IMR-90 (cell line): ENCODE measurements at regions not wholly inside any gene's neighbourhood (a gene's known extent, or its start where the extent isn't known, plus 50 kb on each side); places are given as distances from the start of the nearest gene placed in this dataset.

Experiments
- ATAC-seq: fragments of 200-7000 bp; cut with Tn5 transposase; 2 replicates; pipeline ENCODE4 v1.9.1; 2020; ENCODE audit warnings: low read depth, mild to moderate bottlenecking, moderate library complexity
- BruUV-seq: library from RNA; stranded (reverse); fragments of 400-500 nt; replicated peaks from 2 replicates; lab custom pipeline; 2021; lab: Mats Ljungman, UMichigan
- CTCF ChIA-PET: fragments of 300-600 bp; formaldehyde crosslinking; extraction: SDS; loops from one replicate; lab custom pipeline; 2021; ENCODE audit warnings: antibody characterized with exemption; lab: Yijun Ruan, JAX
- POLR2A ChIA-PET: fragments of 300-600 bp; sonication (Branson Sonifier 250); formaldehyde crosslinking; loops from one replicate; lab custom pipeline; 2022; ENCODE audit warnings: antibody characterized with exemption; ENCODE audit not compliant: unreplicated experiment; lab: Charles Lee
- DNase-seq: peaks from one replicate; pipeline ENCODE4 v3.0.0; 2013
- H2AFZ ChIP-seq: replicated peaks from 2 replicates; pipeline ENCODE3; 2013; ENCODE audit warnings: low read length, mild to moderate bottlenecking; ENCODE audit not compliant: poor library complexity
- H2AK5ac ChIP-seq: 2 replicates; pipeline ENCODE4 v1.6.1; 2013; ENCODE audit warnings: low read depth, low read length, inconsistent platforms
- H2AK9ac ChIP-seq: replicated peaks from 2 replicates; pipeline ENCODE3; 2013; ENCODE audit warnings: mild to moderate bottlenecking, low read depth, low read length, moderate library complexity; ENCODE audit not compliant: poor library complexity
- H2BK120ac ChIP-seq: 2 replicates; pipeline ENCODE4 v1.6.1; 2013; ENCODE audit warnings: low read depth, low read length, inconsistent platforms
- H2BK15ac ChIP-seq: 3 replicates; pipeline ENCODE4 v1.6.1; 2013; ENCODE audit warnings: low read depth, low read length, inconsistent platforms
- H2BK20ac ChIP-seq: 2 replicates; pipeline ENCODE4 v1.6.1; 2013; ENCODE audit warnings: low read depth, mild to moderate bottlenecking, inconsistent platforms, low read length, moderate library complexity
- H2BK5ac ChIP-seq: 2 replicates; pipeline ENCODE4 v1.6.1; 2013; ENCODE audit warnings: mild to moderate bottlenecking, low read depth, low read length, inconsistent platforms; ENCODE audit not compliant: poor library complexity, severe bottlenecking
- H3K14ac ChIP-seq: replicated peaks from 2 replicates; pipeline ENCODE4 v1.6.1; 2013; ENCODE audit warnings: low read depth, low read length, inconsistent platforms
- H3K18ac ChIP-seq: 2 replicates; pipeline ENCODE4 v1.6.1; 2013; ENCODE audit warnings: low read depth, low read length, control low read depth
- H3K23ac ChIP-seq: 2 replicates; pipeline ENCODE4 v1.6.1; 2013; ENCODE audit warnings: low read depth, low read length, inconsistent platforms
- H3K27ac ChIP-seq: 2 replicates; pipeline ENCODE4 v1.5.1; 2013; ENCODE audit warnings: mild to moderate bottlenecking, control low read depth, low read length; ENCODE audit not compliant: insufficient read depth
- H3K27me3 ChIP-seq: 2 replicates; pipeline ENCODE4 v1.6.1; 2013; ENCODE audit warnings: low read length; ENCODE audit not compliant: control insufficient read depth, insufficient read depth
- H3K36me3 ChIP-seq: 2 replicates; pipeline ENCODE4 v1.6.1; 2013; ENCODE audit warnings: low read length, mixed read lengths; ENCODE audit not compliant: control insufficient read depth, insufficient read depth
- H3K4ac ChIP-seq: 2 replicates; pipeline ENCODE4 v1.6.1; 2013; ENCODE audit warnings: low read depth, low read length, inconsistent platforms
- H3K4me1 ChIP-seq: 2 replicates; pipeline ENCODE4 v1.6.1; 2013; ENCODE audit warnings: low read length, mixed read lengths; ENCODE audit not compliant: control insufficient read depth, insufficient read depth
- H3K4me2 ChIP-seq: 2 replicates; pipeline ENCODE4 v1.6.1; 2013; ENCODE audit warnings: low read depth, mild to moderate bottlenecking, control low read depth, low read length, moderate library complexity
- H3K4me3 ChIP-seq: 2 replicates; pipeline ENCODE4 v1.5.1; 2013; ENCODE audit warnings: low read depth, mild to moderate bottlenecking, control low read depth, low read length, moderate library complexity; ENCODE audit not compliant: insufficient read depth
- H3K56ac ChIP-seq: 2 replicates; pipeline ENCODE4 v1.6.1; 2013; ENCODE audit warnings: low read length, inconsistent platforms; ENCODE audit not compliant: insufficient read depth; ENCODE audit errors: extremely low read depth
- H3K79me1 ChIP-seq, 2 experiments: 2 replicates each; pipeline ENCODE4 v1.6.1; 2013; ENCODE audit warnings: low read length in 2 of 2, inconsistent platforms in 1 of 2, low read depth in 1 of 2
- H3K9ac ChIP-seq: 2 replicates; pipeline ENCODE4 v1.6.1; 2013; ENCODE audit warnings: low read depth, low read length, control low read depth
- H3K9me1 ChIP-seq: 2 replicates; pipeline ENCODE4 v1.6.1; 2013; ENCODE audit warnings: low read length, inconsistent platforms; ENCODE audit not compliant: insufficient read depth
- H3K9me3 ChIP-seq: 2 replicates; pipeline ENCODE4 v1.6.1; 2013; ENCODE audit warnings: low read length; ENCODE audit not compliant: control insufficient read depth, insufficient read depth
- H4K20me1 ChIP-seq: 2 replicates; pipeline ENCODE4 v1.6.1; 2013; ENCODE audit warnings: low read length, inconsistent platforms; ENCODE audit not compliant: insufficient read depth
- H4K5ac ChIP-seq: 2 replicates; pipeline ENCODE4 v1.6.1; 2013; ENCODE audit warnings: mild to moderate bottlenecking, low read depth, low read length, control low read depth
- H4K8ac ChIP-seq, 2 experiments: 2 replicates each; pipeline ENCODE4 v1.6.1; 2013; ENCODE audit warnings: low read depth in 2 of 2, low read length in 2 of 2, control low read depth in 1 of 2, inconsistent platforms in 1 of 2
- H4K91ac ChIP-seq: 2 replicates; pipeline ENCODE4 v1.6.1; 2013; ENCODE audit warnings: low read depth, low read length, inconsistent platforms; ENCODE audit not compliant: insufficient read depth
- CEBPB ChIP-seq: IDR thresholded peaks from 2 replicates; pipeline ENCODE4 v1.6.1; 2012; ENCODE audit warnings: low read depth, low read length, improper control_type of control experiment
- CHD1 ChIP-seq: IDR thresholded peaks from 2 replicates; pipeline ENCODE4 v1.6.1; 2012; ENCODE audit warnings: low read depth, low read length, improper control_type of control experiment
- ELK1 ChIP-seq: fragments of 150-350 bp; IDR thresholded peaks from 2 replicates; pipeline ENCODE4 v1.6.1; 2016; ENCODE audit warnings: low read depth, mild to moderate bottlenecking, low read length, moderate library complexity, borderline replicate concordance
- MAFK ChIP-seq: IDR thresholded peaks from 2 replicates; pipeline ENCODE4 v1.6.1; 2012; ENCODE audit warnings: low read depth, low read length, improper control_type of control experiment
- MAZ ChIP-seq: IDR thresholded peaks from 2 replicates; pipeline ENCODE4 v1.6.1; 2012; ENCODE audit warnings: low read depth, mild to moderate bottlenecking, low read length, improper control_type of control experiment, moderate library complexity, borderline replicate concordance
- NFE2L2 ChIP-seq: fragments of 150-350 bp; IDR thresholded peaks from 2 replicates; pipeline ENCODE4 v1.6.1; 2016; ENCODE audit warnings: low read depth, mild to moderate bottlenecking, low read length
- POLR2A ChIP-seq: IDR thresholded peaks from 2 replicates; pipeline ENCODE4 v1.6.1; 2012; ENCODE audit warnings: mild to moderate bottlenecking, low read depth, low read length
- RCOR1 ChIP-seq: IDR thresholded peaks from 2 replicates; pipeline ENCODE4 v1.6.1; 2012; ENCODE audit warnings: mild to moderate bottlenecking, low read length, improper control_type of control experiment; ENCODE audit not compliant: insufficient replicate concordance
- USF2 ChIP-seq: fragments of 150-350 bp; IDR thresholded peaks from 2 replicates; pipeline ENCODE4 v1.6.1; 2017; ENCODE audit warnings: mild to moderate bottlenecking, antibody characterized with exemption, low read length, low read depth
- WGBS, 2 experiments: methylation state at CpG; one replicate each; pipeline versions ENCODE4 v1.1.5 to v1.1.7; 2013; ENCODE audit warnings: missing lambda C conversion rate in 2 of 2; ENCODE audit not compliant: insufficient read length in 1 of 2; ENCODE audit errors: extremely low coverage in 2 of 2; 5-methylcytosine and 5-hydroxymethylcytosine counted together
- dilution Hi-C: fragments of 300-500 bp; cut with HindIII; formaldehyde crosslinking; loops from one replicate; pipeline ENCODE4 v1.14.3; 2018; ENCODE audit warnings: low sequenced_read_pairs; ENCODE audit not compliant: unreplicated experiment
- in situ Hi-C: fragments of 300-500 bp; cut with MboI; formaldehyde crosslinking; loops from 3 replicates; pipeline ENCODE4 v1.14.3; 2019; ENCODE audit warnings: low sequenced_read_pairs, inconsistent platforms, mixed read lengths
- intact Hi-C: fragments of 100-400 bp; cut with micrococcal nuclease; formaldehyde crosslinking; loops from 2 replicates; pipeline ENCODE4 v1.10.0; 2022

- Histone ChIP-seq H2AK9ac (no peak overlapping the region), H4K8ac (no peak overlapping the region), H2AFZ (no peak overlapping the region), H2BK15ac (no peak overlapping the region; the same call in 2 of the 3 replicates), H3K4me3 (no peak overlapping the region), H3K27ac (no peak overlapping the region), H2AK5ac (no peak overlapping the region), H3K27me3 (no peaks in the 10 kb centered on the region), H3K4me2 (no peak overlapping the region), H3K9me3 (no peaks in the 10 kb centered on the region), H3K23ac (no peak overlapping the region), H2BK120ac (no peak overlapping the region), H3K56ac (no peak overlapping the region), H3K79me1 (no peaks in the 10 kb centered on the region), H4K5ac (no peak overlapping the region), H3K36me3 (no peaks in the 10 kb centered on the region), H2BK5ac (no peak overlapping the region), H3K14ac (no peak overlapping the region), H4K20me1 (no peaks in the 10 kb centered on the region), H3K4me1 (peaks cover 6% of the 10 kb centered on the region), H2BK20ac (0 out of 2 replicates have a peak overlapping the region, but pooled peaks have one; percentile 10), H3K9me1 (peaks cover 6% of the 10 kb centered on the region; the same call in 1 of the 2 replicates), H3K4ac (no peak overlapping the region), H4K91ac (no peak overlapping the region), H3K18ac (no peak overlapping the region), H3K9ac (no peak overlapping the region)
- 91% methylated on average over 5 of the region's 5 CpGs; no CpG with 5 or more reads in 1 of the 2 experiments for WGBS, 2 experiments
- dilution Hi-C loops: no loop called here
- in situ Hi-C loops: no loop called here
- CTCF ChIA-PET: interaction anchor here (0.6 kb wide), 1 partner anchor 52 kb away, joined by 3 read pairs; no protein-coding TSS in a partner anchor
- POLR2A ChIA-PET: no interaction called here
- BruUV-seq: no TSS peak
- intact Hi-C loops: no loop called here
- no peak for DNase-seq
- no peak for ATAC-seq
- no peak for TF ChIP-seq POLR2A
- TF ChIP-seq CEBPB: no peak
- TF ChIP-seq ELK1: no peak
- no peak for TF ChIP-seq NFE2L2
- TF ChIP-seq RCOR1: no peak
- TF ChIP-seq MAZ: no peak
- no peak for TF ChIP-seq USF2
- TF ChIP-seq MAFK: no peak
- no peak for TF ChIP-seq CHD1
Measured at GRCh38 chr2:234714711-234715110, 217.8 kb upstream of the ARL4C start.
